T1000 (cell line): ENCODE measurements at regions not wholly inside any gene's neighbourhood (a gene's known extent, or its start where the extent isn't known, plus 50 kb on each side); places are given as distances from the start of the nearest gene placed in this dataset.

ENCODE experiments used
- DNase-seq: peaks from one replicate; lab custom pipeline; 2025; ENCODE audit warnings: mixed read lengths; lab: John Stamatoyannopoulos, UW

DNA sequence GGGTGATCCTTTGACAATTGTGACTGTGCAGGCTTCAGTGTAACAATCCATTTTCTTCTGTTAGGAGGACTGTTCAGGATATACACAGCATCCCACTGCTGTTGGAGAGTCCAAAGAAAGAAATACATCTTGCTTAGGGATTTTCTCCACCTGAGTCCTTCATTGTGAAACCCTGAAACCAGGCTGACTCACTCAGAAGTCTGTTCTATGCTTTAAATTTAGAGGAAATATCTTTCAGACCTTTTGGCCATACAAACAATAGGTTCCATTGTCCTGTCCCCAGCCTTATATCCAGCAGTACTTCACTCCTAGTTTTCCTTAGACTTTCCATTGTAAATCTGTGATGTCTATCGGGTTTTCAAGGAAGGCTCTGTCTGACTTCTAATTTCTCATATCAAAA, 379.1 kb downstream of the SUCLA2 start:
- DNase-seq = no peak

DNA sequence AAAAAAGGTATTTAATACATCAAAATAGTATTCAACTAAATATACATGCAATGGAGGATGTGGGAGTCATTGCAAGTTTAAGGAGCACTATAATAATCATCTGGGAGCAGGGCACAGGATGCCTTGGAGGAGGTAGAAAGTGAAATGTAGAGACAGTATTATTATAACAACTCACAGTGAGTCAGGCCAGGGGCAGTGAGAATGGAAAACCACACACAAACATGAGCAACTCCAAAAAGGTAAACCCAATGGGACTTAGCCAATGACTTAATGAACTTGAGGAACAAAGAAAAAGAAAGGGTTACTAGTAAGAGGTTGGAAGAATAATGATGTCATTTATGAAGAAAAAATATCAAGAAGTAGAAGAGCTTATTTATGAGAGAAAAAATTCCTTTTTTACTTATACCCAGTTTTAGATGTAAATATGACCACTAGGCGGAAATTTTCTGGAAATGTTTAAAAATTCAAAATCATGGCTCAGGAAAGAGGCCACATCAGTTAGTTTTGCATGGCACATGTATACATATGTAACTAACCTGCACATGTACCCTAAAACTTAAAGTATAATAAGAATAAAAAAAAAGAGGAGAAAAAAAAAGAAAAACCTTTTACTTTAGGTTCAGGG, 389.3 kb downstream of the SUCLA2 start:
- DNase-seq = no peak

DNA sequence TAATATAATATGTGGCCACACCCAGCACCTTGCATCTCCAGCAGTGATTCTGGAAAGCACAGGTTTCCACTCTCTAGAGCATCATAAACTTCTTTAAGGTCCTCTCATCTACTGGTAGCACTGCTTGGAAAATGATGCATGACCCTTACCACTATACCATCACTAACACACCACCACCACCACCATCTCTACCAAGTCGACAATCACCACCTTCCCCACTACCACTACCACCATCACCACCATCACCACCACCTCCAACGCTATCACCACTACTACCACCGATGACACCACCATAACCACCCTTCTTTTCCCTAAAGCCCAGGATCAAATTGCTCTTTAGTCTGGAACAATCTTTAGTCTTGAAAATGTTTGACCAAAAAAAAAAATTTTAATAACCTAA, 390.4 kb downstream of the SUCLA2 start:
- DNase-seq = no peak

DNA sequence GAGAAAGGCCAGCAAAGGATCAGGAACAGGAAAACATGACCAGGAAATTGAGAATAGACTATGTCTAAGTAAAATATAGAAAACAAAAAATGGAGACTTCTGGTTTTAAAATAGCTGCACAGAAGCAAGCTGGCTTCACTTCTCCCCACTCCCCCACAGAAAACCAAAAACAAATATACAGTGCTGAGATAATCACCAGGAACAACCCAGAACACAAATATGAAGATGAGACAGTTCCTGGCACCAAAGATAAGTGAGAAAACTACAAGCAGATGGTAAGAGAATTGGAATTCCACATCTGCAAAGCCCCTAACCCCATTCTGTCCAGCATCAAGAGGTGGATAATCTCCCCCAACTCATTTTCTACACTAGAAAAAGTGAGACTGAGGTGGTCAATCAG, 397.7 kb downstream of the SUCLA2 start:
- DNase-seq = no peak

DNA sequence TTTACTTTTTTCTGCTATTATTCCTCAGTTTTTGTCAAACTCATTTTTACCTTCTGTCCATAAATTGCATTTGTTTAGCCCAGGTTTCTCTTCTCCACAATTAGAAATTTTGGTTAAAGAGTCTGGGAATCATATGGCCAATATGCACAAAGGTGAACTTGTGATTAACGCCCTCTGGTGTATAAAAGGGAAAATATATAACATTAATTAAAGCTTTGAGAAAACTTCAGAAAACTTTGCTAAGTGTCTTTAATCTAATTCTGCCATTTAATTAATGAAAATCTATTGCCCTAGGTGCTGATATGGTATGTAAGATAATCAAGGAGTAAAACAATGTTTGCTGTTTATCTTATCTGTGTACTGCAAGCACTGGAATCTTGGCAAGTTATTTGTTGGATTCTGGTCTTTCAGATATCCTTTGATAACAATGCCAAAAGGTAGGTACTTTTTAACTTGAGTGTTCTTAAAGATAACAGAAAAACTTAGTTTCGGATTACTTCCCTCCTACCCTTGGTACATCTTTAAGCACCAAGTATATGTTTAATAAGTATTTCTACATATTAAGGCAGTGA, 402.6 kb downstream of the SUCLA2 start:
- no peak for DNase-seq

DNA sequence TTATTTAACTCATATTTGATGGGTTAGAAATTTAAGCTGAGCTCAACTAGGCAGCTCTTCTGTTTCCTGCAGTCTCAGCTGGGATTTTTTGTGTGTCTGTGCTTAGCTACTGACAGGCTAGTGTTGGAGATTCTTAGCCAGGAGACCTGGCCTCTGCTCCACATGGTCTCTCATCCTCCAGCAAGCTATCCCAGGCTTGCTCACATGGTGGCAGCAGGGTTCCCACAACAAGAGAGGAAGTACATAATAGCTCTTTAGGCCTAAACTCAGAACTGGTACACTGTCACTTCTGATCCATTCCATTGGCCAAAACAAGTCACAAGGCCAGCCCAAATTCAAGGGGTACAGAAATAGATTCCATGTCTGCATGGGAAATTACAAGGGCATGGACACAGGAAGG, 406.2 kb downstream of the SUCLA2 start:
- DNase-seq = no peak

DNA sequence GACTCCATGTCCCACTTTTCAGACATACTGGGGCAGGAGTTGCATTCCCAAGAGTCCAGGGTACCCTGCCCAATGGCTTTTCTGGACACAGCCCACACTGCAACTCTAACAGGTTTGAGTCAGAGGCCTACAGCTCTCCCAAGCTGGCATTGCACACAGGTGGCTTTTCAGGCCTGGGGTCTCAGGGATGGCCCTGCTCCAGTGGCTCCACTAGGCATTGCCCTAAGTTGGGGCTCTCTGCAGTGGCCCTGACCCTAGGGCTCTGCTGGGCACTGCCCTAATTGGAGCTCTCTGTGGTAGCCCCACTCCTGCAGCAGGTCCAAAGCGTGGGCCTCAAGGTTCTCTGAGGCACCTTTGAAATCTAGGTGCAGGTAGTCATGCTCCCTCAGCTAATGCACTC, 408.8 kb downstream of the SUCLA2 start:
- no peak for DNase-seq

DNA sequence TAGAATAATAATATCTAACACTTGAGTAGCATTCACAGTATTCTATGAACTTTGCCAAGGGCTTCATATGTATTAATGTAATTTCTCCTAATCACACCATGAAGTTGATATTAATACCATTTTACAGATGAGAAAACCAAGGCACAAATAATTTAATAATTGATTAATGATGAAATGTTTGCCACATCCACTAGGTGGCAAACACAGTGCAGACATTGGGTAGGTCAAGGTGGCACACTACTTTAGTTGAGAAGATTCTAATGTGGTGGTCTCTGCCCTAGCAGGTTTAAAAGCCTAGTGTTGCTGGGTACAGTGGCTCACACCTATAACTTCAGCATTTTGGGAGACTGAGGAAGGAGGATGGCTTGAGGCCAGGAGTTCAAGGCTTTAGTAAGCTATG, 412.4 kb downstream of the SUCLA2 start:
- no peak for DNase-seq

DNA sequence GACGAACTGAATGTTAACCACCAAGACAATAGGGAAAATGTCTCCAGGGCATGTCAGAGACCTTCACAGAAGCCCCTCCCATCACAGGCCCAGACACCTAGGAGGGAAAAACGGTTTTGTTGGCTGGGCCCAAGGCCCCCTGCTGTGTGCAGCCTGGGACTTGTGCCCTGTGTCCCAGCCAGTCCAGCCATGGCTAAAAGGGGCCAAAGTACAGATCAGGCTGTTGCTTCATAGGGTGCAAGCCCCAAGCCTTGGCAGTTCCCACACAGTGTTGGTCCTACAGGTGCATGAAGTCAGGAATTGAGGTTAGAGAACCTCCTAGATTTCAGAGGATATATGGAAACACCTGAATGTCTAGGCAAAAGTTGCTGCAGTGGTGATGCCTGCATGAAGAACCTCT, 428.7 kb downstream of the SUCLA2 start:
- no peak for DNase-seq

DNA sequence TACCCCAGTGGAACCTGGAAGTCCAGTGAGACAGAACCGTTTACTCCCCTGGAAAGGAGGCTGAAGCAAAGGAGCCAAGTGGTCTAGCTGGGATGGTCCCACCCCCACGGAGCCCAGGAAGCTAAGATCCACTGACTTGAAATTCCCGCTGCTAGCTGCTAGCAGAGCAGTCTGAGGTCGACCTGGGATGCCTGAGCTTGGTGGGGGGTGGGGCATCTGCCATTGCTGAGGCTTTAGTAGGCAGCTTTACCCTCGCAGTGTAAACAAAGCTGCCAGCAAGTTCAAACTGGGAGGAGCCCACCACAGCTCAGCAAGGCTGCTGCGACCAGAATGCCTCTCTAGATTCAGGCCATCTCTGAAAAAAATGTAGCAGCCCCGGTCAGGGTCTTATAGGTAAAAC, 437.0 kb downstream of the SUCLA2 start:
- DNase-seq = no peak

DNA sequence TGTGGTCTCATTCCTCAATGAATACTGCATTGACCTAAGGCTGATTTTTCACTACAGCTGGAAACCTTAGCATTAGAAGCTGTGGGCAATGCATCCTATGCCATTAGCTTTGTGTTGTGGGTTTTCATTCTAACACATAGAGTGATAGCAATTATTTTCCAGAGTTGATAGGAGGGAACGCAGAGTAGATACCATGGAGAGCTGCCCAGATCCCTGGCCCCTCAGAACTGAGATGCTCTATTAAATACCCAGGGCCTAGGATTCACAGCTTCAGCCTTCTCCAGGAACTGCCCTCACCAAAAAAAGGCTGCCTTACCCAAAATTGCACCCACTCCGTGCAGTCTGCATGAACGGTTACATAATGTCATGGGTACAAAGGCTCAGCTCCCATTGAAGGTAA, 444.4 kb downstream of the SUCLA2 start:
- DNase-seq = no peak

DNA sequence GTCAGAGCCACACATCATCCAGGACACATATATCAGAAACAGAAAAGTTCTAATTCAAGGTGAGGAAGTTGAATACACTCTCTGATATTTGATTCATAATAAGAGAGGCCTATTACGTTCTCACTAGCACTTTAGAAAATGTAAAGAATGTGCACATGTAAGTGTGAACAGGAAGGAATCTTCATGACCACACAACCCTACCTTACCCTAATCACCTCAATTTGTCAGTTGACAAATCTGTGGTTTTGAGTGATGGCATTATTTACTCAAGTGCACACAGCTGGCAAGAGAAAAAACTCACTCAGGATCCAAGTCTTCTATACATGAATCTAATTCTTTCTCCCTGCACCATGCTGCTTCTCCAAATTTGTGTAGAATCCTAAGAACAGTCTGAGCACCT, 445.8 kb downstream of the SUCLA2 start:
- no peak for DNase-seq

DNA sequence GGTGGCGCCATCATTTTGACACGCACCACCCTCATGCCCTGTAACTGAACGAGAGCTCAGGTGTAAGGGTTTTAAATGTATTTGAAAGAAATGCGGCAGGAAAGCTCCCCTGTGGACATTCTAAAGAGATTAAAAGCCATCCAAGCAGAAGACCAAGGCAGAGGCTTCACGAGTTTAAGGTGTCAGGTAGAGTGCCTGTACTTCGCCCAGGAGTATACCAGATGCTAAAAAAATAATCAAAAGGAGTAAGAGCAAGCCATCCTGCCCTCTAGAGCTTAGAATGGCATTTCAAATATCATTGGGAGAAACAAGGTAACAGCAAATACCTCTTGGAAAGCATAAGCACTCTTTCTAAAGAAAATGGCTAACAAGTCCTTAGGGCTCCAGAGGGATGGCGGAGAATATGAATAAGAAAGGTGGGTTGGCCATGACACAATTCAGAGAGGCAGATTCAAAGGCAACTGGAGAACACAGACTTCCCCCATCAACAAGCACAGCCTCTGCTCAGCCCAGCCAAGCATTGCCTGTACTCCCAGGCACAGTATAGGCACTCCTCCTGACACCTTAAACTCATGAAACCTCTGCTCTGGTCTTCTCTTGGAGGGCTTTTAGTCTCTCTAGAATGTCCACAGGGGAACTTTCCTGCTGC, 447.6 kb downstream of the SUCLA2 start:
- no peak for DNase-seq

DNA sequence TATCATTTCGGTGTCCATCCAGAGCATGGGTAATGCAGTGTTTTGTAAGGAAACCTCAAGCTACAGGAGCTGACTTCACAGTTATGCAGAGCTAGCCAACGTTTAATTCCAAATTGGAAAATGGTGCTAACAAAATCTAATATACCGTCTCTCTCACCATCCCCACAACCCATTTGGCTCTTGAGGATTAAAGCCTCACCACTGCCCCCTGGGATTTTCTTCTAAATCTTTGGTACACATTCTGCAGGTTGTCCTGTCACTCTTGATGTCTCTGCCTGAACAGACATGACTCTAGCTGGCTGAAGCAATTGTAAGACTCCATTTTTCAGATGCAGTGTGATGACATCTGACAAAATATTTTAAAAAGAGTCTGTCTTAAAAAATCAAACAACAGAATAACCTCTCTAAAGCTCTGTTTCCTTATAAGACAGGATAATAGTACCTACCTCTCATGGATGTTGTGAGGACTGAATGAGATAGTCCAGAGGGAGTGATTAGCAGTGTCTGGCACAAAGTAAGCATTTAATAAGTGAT, 451.8 kb downstream of the SUCLA2 start:
- no peak for DNase-seq

DNA sequence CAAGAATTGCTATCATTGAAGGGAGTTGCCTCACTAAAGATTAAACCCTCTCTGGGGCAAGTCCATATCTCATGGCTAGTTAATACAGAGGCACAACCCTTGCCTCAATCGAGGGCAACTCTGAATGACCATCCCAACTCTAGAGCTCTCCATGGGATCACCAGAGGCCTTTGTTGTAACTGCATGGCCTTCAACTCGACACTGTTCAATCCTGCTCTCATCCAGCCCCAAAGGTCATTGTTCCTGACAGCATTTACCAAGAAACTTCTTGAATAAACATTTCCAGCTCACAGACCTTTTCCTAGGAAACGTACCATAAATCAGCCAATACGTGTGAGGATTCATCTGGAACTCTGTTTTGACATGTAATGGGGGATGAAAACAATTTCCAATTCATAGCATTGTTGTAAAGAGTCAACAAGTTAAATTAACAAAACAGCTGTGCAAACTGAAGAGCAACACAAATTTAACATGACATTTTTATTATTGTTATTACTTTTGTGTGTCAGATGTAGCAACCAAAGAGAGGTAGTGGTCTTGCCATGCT, 452.7 kb downstream of the SUCLA2 start:
- DNase-seq = no peak

DNA sequence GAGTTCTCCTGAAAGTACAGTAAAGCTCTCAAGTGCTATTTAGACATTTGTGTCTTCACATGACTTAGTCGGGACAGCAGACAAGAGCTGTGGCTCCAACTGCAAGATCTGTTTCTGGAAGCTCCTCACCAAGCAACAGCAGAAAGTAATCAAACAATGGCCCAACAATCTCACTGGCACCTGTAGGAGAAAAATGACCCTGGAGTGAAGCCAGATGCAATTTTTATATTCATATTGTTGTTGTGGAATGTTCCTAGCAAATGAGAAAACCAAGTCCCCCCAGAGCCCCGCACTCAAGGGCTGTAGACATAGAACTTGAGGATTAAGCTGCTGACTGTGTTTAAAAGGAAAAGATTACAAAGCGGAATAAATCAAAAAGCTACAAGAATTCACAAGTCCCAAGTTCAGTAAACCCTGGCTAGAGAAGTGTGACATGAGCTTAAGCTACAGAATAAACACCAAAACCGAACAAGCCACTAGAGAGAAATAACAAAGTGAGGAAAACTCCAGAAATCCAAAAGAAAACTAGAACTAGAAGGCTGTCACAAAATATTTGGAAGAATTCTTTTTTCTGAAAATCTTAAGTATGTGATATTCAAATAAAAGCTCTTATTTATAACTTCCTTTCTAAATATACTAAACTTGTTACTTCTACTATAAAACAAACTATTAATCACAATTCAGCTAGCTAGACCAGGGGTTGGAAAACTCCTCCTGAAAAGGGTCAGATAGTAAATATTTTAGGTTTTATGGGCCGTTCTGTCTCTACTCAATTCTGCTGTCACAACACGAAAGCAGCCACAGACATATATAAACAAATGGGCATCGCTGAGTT, 454.5 kb downstream of the SUCLA2 start:
- no peak for DNase-seq

DNA sequence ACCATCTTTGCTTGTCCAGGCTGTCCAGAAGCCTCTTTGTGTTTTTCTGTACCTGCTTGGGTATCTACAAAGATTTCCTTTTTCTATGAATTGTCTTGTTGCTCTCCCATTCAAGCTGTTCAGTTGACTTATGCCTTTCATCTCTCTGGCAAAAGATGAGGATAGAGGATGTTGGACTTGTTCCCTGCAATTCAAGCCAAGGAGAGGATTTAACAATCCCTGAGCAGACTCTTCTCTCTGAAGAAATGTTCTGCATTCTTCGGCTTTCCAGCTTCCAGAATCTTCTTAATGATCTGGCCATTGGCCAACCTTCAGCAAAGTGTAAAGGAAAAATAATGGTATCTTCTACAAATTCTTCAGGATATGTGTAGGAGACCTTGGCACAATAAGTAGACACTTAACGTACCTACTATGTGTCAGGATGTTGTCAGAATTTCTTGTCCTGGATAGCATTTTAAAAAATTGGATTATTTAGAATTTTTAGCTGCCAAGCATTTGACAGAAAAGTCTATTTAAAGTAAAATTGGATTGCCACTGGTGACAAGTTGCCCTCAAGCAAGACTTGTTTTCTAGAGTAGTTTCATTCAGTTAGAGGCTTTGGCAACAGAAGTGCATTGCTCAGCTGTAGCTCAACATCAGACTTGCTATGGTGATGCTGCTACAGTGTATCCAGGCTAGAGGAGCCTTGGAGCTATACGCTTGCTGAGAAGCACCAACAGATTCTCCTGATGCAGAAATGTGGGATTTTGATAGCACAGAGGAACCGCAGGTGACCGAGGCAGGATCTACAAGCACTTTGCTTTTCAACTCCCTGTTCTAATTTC, 455.7 kb downstream of the SUCLA2 start:
- no peak for DNase-seq

DNA sequence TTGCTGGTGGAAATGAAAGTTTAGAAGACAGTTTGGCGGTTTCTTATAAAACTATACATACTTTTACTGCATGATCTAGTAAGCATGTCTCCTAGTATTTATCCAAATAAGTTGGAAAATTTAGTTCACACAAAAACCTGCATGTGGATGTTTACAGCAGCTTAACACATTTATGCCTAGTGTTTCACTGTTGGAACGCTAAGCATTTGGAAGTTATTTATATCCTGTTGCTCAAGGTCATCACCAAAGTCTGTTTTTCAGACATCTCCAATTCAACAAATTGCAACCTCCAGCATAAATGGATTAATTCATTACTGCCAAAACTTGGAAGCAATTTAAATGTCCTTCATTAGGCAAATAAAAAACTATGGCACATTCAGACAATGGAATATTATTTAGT, 461.8 kb downstream of the SUCLA2 start:
- no peak for DNase-seq

DNA sequence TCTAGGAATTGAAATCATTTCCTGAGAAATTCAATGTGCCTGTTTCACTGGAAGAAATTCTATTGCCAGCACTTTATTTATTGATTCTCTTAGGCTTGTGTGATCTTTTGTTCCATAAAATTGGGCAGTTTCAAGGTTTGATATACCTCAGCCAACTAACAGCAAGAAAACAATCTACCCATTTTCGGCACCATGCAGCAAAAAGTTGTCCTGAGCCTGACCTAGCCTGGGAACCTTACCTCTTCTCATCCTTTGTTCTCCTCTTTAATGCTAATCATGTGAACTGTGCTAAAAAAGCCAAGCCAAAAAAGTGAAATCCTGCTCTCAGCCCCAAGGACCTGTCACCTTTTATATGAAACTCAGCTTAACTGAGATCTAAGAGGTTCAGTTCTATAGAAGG, 477.3 kb downstream of the SUCLA2 start:
- DNase-seq = no peak

DNA sequence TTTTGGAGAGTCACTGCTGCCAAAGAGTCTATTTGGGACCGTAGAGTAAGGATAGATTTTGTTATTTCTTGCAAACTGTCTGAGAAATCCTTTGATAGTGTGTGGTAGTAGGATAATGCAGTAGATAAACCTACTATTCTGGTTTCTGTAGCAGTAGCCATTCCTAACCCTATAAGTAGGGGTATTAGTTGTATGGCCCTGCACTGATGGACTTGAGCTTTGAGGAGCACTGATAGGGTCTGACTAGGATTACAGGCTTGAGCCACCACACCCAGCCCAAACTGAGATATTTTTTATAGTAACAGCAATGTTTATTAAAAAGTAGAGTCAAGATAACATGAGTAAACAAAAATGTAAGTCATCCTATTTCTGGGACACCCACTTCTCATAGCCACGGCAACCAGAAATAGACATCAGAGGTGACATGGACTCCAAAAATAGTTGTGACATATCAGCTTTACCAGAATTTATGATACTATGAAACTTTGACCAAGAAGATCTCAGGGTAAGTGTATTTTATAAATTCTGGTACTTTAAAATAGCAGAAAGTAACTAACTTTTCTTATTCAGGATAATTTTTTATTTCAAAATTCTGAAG, 479.1 kb downstream of the SUCLA2 start:
- no peak for DNase-seq

DNA sequence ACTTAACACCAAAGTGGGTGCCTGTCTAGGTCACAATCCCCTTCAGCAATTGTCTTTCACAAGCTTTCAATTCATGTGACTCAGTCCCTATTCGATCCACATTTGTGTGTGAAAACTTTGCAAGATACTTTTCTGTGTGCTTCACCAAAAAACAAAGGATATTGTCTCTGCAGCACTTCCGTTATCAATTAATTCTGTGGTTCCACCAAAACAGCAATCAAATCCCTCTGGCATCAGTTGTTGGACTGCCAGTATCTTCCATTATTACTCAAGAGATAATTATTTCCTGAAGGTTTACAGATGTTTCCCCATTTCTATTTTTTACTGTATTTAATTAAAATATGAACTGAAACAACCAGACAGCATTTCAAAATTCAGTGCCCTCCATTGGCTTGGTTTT, 481.4 kb downstream of the SUCLA2 start:
- DNase-seq = no peak
